ENCODE measurements at regions not wholly inside any gene's neighbourhood (a gene's known extent, or its start where the extent isn't known, plus 50 kb on each side); places are given as distances from the start of the nearest gene placed in this dataset.

DNA sequence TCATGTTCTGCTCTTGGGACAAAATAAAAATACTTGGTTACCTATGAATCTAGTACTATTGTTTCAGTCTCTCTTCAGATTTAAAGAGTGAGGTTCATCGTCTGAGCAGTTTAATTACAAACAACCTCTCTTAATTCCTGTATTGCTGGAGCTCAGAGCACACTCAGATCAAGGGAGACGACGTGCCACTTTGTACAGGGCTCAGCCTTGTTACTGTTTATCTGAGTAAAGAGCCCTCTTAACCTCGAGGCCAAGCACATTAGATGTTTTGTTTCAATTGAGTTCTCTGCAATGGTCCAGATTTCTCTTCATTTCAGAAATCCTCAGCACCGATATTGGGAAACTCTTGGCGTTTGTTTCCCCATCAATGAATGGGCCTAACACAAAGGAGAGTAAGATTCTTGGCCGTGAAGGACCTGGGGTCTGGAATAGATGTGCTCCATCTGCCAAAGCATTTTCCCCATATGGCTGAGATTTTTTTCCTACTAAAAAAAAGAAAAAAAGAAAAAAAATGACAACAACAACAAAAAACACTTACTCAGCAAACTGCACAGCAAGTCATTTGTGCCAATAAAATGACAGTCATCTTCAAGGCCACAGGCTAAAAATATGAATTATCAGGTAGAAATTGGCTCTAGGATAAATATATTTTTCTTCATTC is 82.6 kb upstream of the CCN6 start:
- H3K27ac Mint-ChIP-seq, result peak overlapping the region; percentile 34
- H3K4me1 Mint-ChIP-seq (ENCODE audit: low read depth), result peaks cover 58% of the 10 kb centered on the region
- no peaks in the 10 kb centered on the region for H3K27me3 Mint-ChIP-seq (ENCODE audit: low read depth)
- H3K9me3 Mint-ChIP-seq, result no peaks in the 10 kb centered on the region
- H3K4me3 Mint-ChIP-seq, result no peak overlapping the region
- ATAC-seq (replicated peaks in 1 of 2) (no peak), DNase-seq (no peak)
- H3K36me3 Mint-ChIP-seq (ENCODE audit: insufficient read depth in 2 of 2), result peaks cover 0 to 3% of the 10 kb centered on the region in 2 donors

DNA sequence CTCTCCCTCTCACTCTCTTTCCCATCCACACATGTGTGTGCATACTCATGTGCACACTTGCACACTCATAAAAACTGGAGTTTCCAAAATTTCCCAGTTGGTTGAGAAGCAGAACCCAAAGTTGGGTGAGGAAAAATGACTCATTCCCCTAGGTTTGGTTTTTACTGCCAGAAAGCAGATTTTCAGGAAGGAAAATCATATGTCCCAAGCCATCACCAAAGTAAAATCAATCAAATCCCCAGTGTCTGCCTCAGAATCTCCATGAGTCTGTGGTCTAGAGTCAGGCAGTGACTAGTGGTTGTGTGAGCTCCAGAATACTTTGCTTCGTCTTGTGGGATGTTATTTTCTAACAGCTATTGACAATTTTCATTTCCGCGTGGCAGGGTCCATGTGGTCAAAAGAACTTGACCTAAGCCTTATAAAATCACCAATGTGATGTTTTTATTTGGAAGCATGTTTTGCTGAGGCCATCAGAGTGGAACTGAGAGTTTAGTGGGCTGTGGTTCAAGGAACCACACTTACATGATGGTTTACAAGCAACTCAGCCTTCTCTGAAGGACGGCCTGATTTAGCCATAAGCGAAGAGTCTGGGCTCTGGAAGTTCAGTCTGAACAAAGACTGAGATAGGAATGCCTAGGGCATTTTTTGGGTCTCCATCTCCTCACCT is 81.9 kb upstream of the CCN6 start:
- Mint-ChIP-seq H3K9me3 (no peaks in the 10 kb centered on the region), H3K27me3 (ENCODE audit: low read depth) (no peaks in the 10 kb centered on the region), H3K27ac (peak overlapping the region; percentile 34), H3K4me1 (ENCODE audit: low read depth) (peaks cover 65% of the 10 kb centered on the region), H3K4me3 (peak overlapping the region in 1 of 2 donors; percentile 56), H3K36me3 (ENCODE audit: insufficient read depth in 2 of 2) (peaks cover 0 to 3% of the 10 kb centered on the region in 2 donors)
- no peak for DNase-seq
- peak; percentile 20 to 21 for ATAC-seq (replicated peaks in 1 of 2)

DNA sequence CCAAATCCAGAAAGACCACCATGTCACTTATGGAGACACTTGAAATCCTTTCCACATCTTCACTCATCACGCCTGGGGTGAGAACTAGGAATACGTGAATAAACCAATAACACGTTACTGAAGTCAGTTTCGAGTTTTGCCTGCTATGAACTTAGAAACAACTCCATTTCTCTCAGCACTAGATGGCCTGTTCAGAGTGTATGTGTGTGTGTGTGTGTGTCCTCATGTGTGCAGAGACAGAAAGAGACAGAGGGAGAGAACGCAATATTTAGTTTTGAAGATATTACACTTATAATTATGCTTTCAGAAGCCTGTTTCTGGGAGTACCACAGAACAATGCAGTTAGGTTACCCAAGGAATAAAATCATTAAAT is 81.2 kb upstream of the CCN6 start:
- Mint-ChIP-seq H3K9me3 (no peaks in the 10 kb centered on the region), H3K27ac (peak overlapping the region; percentile 26), H3K4me3 (peak overlapping the region; percentile 56 to 67), H3K4me1 (ENCODE audit: low read depth) (peaks cover 72% of the 10 kb centered on the region), H3K27me3 (ENCODE audit: low read depth) (no peaks in the 10 kb centered on the region), H3K36me3 (ENCODE audit: insufficient read depth in 2 of 2) (peaks cover 0 to 3% of the 10 kb centered on the region in 2 donors)
- no peak for DNase-seq
- peak; percentile 22 to 24 for ATAC-seq (replicated peaks in 1 of 2)

DNA sequence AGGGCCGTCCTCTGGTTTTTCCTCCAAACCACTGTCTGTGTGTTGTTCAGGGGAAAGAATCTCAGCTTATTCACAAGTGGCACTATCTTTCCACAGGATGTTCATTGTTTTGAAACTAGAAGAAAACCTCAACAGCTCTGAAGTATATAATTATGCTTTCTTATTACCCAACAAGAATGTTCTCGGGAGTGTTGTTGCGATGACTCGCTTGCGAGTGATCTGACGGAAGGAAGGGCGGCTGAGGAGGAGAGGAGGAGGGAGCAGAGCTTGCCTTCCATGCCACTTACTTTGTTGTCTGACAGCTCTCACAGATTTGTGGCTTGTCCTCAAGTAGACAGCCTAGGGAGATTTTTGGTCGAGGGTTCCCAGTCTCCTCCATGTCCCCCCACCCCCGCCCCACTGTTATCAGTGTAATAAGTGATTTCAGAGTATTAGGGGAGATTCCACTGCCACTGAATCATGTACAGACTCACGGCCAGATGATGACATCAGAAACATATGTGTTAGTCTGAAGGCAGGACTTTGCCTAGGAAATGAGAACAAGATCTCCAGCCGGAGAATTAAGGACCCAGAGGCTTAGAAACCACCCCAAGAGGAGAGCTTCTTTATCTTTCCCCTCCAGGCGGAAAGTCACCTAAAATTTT is 80.7 kb upstream of the CCN6 start:
- Mint-ChIP-seq H3K27ac (peak overlapping the region; percentile 26), H3K4me1 (ENCODE audit: low read depth) (peaks cover 77% of the 10 kb centered on the region), H3K9me3 (no peaks in the 10 kb centered on the region), H3K27me3 (ENCODE audit: low read depth) (no peaks in the 10 kb centered on the region), H3K4me3 (peak overlapping the region; percentile 56 to 67), H3K36me3 (ENCODE audit: insufficient read depth in 2 of 2) (peaks cover 0 to 3% of the 10 kb centered on the region in 2 donors)
- peak; percentile 65 to 78 for DNase-seq
- peak; percentile 83 to 86 for ATAC-seq (replicated peaks in 1 of 2)

DNA sequence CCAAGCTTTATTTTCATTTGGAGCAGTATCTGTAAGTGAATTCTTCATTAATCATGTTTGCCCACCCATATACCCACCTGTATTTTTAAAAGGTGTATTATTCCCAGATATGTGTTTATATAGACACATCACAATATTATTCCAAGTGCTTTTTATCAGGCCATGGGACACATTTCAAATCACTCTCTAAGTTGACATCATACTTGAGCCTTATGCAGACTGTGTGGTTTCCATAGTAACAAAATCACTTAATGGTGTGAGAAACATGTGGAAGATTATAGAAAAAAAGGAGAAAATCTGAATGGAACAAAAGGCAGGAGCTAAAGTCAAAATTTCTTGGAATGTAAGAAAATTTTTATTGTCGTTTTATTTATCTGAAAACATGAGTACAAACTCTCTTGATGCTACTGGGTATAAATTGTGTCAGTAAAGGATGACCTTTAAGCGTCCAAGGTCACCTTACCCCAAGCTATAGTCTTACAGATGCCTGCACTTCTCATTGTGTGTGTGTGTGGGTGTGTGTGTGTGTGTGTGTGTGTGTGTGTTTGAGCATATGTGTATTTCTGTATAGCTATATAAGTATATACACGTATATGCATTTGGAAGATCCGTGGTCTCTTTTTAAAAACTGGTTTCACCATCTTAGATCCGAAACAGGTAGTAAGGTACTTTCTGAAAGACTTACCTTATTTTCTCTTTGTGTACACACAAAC is 79.8 kb upstream of the CCN6 start:
- peak overlapping the region; percentile 77 for H3K27ac Mint-ChIP-seq
- H3K36me3 Mint-ChIP-seq (ENCODE audit: insufficient read depth in 2 of 2), result peaks cover 0 to 3% of the 10 kb centered on the region in 2 donors
- DNase-seq, result no peak
- peaks cover 86% of the 10 kb centered on the region for H3K4me1 Mint-ChIP-seq (ENCODE audit: low read depth)
- H3K9me3 Mint-ChIP-seq, result peaks cover 0 to 3% of the 10 kb centered on the region in 2 donors
- no peak for ATAC-seq (replicated peaks in 1 of 2)
- H3K27me3 Mint-ChIP-seq (ENCODE audit: low read depth), result no peaks in the 10 kb centered on the region
- H3K4me3 Mint-ChIP-seq, result peak overlapping the region; percentile 56 to 67

DNA sequence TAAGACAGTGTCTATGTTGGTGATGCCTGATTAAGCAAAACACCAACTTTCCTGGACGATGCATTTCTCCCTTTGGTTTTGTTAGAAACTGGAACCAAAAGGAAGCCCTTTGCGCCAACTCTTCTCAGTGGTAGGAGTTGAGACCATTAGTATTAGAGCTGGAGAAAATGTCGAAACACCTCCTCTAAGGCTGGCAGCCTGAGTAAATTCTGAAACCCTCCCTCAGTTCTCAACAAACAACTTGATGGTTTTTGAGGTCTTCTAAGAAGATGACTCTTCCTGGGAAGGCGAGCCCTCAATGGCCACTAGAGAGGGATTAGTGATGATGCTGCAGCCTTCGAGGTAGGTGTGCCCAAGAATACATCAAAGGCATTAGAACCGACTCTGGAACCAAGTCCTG is 78.4 kb upstream of the CCN6 start:
- no peaks in the 10 kb centered on the region for H3K36me3 Mint-ChIP-seq (ENCODE audit: insufficient read depth in 2 of 2)
- peak overlapping the region; percentile 18 to 41 for H3K4me3 Mint-ChIP-seq
- H3K27me3 Mint-ChIP-seq (ENCODE audit: low read depth), result no peaks in the 10 kb centered on the region
- peaks cover 99% of the 10 kb centered on the region for H3K4me1 Mint-ChIP-seq (ENCODE audit: low read depth)
- DNase-seq (peak; percentile 42 to 61), ATAC-seq (replicated peaks in 1 of 2) (peak; percentile 56 to 57)
- peaks cover 0 to 3% of the 10 kb centered on the region in 2 donors for H3K9me3 Mint-ChIP-seq
- no peak overlapping the region for H3K27ac Mint-ChIP-seq

DNA sequence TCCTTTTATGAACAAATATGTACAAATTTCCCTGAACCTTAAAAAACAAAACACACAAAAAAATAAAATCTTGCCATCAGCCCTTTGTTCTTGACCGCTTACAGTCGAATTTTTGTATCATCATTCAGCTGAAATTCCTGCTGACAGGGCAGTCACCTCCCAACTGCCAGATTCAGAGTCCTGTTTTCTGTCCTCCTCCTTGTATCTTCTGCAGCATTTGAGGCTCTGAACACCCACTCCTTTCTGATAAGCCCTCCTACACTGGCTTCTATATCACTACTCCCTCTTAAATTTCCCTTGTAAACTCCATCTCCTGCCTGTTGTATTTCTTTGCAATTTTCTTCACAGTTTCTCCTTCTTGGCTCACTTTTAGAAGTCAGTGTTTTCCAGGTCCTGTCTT is 77.8 kb upstream of the CCN6 start:
- Mint-ChIP-seq H3K4me3 (peak overlapping the region; percentile 1 to 18), H3K36me3 (ENCODE audit: insufficient read depth in 2 of 2) (no peaks in the 10 kb centered on the region), H3K4me1 (ENCODE audit: low read depth) (peaks cover 98% of the 10 kb centered on the region), H3K9me3 (peaks cover 0 to 3% of the 10 kb centered on the region in 2 donors), H3K27me3 (ENCODE audit: low read depth) (no peaks in the 10 kb centered on the region), H3K27ac (peak overlapping the region; percentile 44)
- ATAC-seq (replicated peaks in 1 of 2) (no peak), DNase-seq (no peak)

DNA sequence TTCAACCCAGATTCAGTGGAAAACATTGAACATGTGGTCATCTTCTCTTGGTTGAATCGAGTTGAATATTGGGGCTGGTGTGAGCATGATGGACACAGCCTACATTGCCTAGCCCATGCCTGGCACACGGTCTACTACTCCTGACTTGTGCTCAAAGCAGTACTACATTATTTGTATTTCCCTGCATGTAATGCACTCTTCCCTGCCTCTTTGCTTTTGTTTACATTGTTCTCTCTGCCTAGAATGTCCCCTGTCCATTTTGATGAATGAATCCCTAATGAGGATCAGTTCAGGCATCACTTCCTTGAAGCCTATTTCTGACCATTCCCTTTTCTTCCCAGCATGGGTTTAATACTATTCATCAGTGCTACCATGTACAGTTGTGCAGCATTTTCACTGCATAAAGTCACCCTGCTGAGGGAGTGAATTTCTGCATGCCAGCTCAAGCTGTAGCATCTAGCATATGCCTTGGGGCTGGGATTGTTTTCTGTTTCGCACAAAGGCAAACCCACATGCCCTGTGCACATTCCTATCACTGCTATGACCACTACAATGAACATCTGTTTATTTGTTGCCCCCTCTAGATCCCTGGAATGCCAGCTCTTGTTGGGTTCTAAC is 75.3 kb upstream of the CCN6 start:
- Mint-ChIP-seq H3K4me1 (ENCODE audit: low read depth) (peaks cover 88% of the 10 kb centered on the region), H3K36me3 (ENCODE audit: insufficient read depth in 2 of 2) (no peaks in the 10 kb centered on the region), H3K9me3 (peaks cover 0 to 3% of the 10 kb centered on the region in 2 donors), H3K27ac (no peak overlapping the region), H3K4me3 (no peak overlapping the region), H3K27me3 (ENCODE audit: low read depth) (no peaks in the 10 kb centered on the region)
- DNase-seq (no peak), ATAC-seq (replicated peaks in 1 of 2) (no peak)

DNA sequence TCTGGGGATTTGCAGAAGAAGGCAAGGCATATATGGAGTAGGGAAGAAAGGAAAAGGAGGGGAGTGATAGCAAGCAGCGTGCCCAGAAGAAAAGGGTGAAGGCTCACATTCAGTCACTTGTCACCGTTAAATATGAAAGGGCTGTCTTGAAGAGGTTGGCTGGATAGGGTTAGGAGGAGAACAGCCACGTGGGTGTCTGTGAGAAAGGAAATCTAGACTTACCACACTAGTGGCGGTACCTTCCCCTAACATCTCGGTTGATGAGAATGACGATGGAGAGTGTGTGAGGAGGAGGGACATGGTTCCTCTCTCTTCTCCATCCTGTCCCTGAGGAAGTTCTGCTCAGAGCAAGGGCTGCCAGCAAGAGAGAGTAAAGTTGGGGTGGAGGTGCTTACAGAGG is 74.3 kb upstream of the CCN6 start:
- Mint-ChIP-seq H3K9me3 (peaks cover 0 to 3% of the 10 kb centered on the region in 2 donors), H3K36me3 (ENCODE audit: insufficient read depth in 2 of 2) (no peaks in the 10 kb centered on the region), H3K4me3 (peak overlapping the region in 1 of 2 donors; percentile 15), H3K4me1 (ENCODE audit: low read depth) (peaks cover 88% of the 10 kb centered on the region), H3K27me3 (ENCODE audit: low read depth) (no peaks in the 10 kb centered on the region), H3K27ac (no peak overlapping the region)
- ATAC-seq (replicated peaks in 1 of 2), result peak; percentile 17 to 18
- DNase-seq, result no peak

DNA sequence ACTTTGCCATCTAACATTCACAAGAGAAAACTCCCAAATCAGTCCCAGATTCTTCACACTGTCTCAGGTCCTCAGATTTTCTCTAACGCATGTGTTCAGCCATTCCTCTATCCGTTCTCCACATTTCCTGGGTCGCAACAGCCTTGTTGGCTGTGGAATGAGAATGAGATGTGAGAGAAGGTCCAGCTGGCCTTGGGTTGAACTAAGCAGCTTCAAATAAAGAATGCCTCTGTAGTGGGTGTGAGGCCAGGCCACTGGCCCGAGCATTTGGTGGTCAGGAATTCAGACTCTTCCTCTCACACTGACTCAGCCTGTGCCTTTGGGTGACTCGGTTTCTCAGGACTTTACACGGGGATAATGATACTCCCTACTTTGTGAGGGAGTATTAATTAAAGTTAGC is 73.8 kb upstream of the CCN6 start:
- peaks cover 0 to 3% of the 10 kb centered on the region in 2 donors for H3K9me3 Mint-ChIP-seq
- H3K27me3 Mint-ChIP-seq (ENCODE audit: low read depth), result no peaks in the 10 kb centered on the region
- ATAC-seq (replicated peaks in 1 of 2), result no peak
- H3K4me1 Mint-ChIP-seq (ENCODE audit: low read depth), result peaks cover 88% of the 10 kb centered on the region
- no peak for DNase-seq
- H3K4me3 Mint-ChIP-seq, result no peak overlapping the region
- no peak overlapping the region for H3K27ac Mint-ChIP-seq
- no peaks in the 10 kb centered on the region for H3K36me3 Mint-ChIP-seq (ENCODE audit: insufficient read depth in 2 of 2)

DNA sequence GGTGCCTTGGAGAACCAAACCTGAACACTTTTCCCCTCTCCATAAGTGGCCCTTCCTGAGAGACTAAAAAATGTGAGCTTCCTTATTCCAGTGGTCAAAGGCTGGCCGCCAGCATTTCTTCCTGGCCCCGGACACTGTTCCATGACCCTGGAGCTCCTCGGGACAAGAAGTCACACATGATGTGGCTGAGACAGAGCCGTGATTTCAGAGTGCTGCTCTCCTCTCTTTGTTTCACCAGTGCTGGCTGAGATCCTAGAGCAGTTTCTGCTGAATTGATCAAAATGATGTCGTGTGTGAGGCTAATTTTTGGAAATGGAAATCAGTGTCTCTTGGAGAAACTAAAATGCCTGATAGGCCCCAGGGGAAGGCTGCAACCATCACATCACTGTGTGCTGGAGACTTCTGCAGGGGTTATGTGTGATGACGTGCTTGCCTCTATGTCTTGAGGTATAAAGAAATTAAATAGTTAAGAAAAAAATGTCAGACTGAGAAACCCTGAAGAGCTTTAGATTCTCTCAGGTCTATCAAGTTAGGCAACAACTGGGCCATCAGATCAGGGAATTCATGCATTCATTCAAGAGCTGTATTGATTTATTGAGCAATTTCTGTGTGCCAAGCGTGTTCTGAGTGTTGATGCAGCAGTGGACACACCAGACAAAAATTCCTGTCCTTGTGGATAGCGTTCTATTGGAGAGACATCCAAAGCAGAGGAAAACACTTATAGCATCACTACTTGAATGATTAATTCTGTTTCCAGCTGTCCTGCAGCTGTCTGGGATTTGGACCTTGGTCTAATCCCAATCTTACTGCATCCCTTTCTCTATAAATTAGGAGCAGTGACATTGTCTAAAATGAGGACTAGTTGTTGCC is 72.7 kb upstream of the CCN6 start:
- Mint-ChIP-seq H3K36me3 (ENCODE audit: insufficient read depth in 2 of 2) (no peaks in the 10 kb centered on the region), H3K4me3 (no peak overlapping the region), H3K27ac (no peak overlapping the region), H3K4me1 (ENCODE audit: low read depth) (peaks cover 88% of the 10 kb centered on the region), H3K27me3 (ENCODE audit: low read depth) (no peaks in the 10 kb centered on the region), H3K9me3 (peaks cover 0 to 3% of the 10 kb centered on the region in 2 donors)
- ATAC-seq (replicated peaks in 1 of 2) (no peak), DNase-seq (no peak)

DNA sequence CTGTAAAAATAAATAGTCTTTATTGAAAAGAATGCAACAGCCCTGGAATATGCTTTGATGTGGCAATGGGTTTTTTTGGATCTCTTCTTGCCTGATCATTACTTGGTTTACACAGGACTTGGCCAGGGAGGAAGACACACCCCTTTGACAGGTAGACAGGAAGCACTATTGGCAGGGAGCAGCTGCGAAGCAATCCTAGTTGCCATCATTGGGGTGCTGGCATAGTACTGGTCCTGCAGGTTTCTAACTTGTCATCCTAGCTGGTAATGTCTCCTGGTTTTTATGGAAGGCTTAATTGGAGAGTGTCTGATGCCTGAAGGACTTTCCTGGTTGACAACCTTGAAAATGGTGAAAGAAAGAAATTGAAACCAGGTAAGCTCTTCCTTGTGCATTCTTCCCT is 71.2 kb upstream of the CCN6 start:
- ATAC-seq (replicated peaks in 1 of 2) (no peak), DNase-seq (no peak)
- H3K27me3 Mint-ChIP-seq (ENCODE audit: low read depth), result no peaks in the 10 kb centered on the region
- peaks cover 0 to 5% of the 10 kb centered on the region in 2 donors for H3K36me3 Mint-ChIP-seq (ENCODE audit: insufficient read depth in 2 of 2)
- peaks cover 0 to 5% of the 10 kb centered on the region in 2 donors for H3K9me3 Mint-ChIP-seq
- H3K4me3 Mint-ChIP-seq, result peak overlapping the region in 1 of 2 donors; percentile 20
- no peak overlapping the region for H3K27ac Mint-ChIP-seq
- H3K4me1 Mint-ChIP-seq (ENCODE audit: low read depth), result peaks cover 86% of the 10 kb centered on the region

Measured in activated T-cell treated with anti-CD3 and anti-CD28 coated beads, Interleukin-2, amount 50 U/mL, for 72 hours (primary cell).